GM19240 (cell line): ENCODE measurements at regions not wholly inside any gene's neighbourhood (a gene's known extent, or its start where the extent isn't known, plus 50 kb on each side); places are given as distances from the start of the nearest gene placed in this dataset.

Experiments
- DNase-seq: peaks from one replicate; pipeline ENCODE4 v3.0.0; 2011; ENCODE audit warnings: low spot score; ENCODE audit not compliant: insufficient read length

GRCh38 chr7:10239695-10240345 lies 733.9 kb upstream of the PHF14 start:
- no peak for DNase-seq

GRCh38 chr7:10245406-10245805 lies 728.3 kb upstream of the PHF14 start:
- no peak for DNase-seq

GRCh38 chr7:10257438-10257837 lies 716.2 kb upstream of the PHF14 start:
- no peak for DNase-seq

GRCh38 chr7:10266976-10267375 lies 706.7 kb upstream of the PHF14 start:
- DNase-seq, result no peak

GRCh38 chr7:10268034-10268433 lies 705.6 kb upstream of the PHF14 start:
- DNase-seq, result no peak

GRCh38 chr7:10282909-10283308 lies 690.8 kb upstream of the PHF14 start:
- no peak for DNase-seq

GRCh38 chr7:10284001-10284400 lies 689.7 kb upstream of the PHF14 start:
- no peak for DNase-seq

DNA sequence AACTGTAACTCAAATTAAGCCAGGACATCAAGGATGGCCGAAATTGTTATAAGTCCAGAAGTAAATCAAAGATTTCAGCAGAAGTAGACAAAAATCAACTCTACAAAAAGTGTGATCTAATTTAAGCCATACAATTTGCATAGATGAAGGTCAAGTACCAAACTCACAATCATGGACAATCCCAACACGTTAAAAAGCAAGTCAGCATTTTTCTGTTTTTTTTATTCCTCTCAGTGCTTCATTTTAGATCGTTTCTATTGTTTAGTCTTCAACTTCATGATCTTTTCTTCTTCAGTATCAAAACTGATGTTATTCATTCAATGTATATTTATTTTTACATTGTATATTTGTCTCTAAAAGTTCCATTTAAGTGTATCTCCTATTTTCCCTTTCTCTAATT lies 674.3 kb upstream of the PHF14 start:
- no peak for DNase-seq

DNA sequence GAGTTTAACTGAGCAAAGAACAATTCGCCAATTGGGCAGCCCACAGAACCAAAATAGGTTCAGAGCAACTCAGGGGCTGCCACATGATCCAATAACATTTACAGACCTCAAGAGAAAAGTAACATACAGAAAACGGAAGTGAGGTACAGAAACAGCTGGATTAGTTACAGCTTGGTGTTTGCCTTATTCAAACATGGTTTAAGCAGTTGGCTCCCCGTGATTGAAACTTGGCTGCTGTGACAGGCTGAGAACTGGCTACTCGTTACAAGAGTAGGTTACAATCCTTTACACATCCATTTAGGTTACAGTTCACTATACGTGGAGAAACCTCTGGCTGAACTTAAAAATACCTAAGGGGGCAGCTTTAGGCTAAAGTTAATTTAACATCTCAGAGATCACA lies 673.1 kb upstream of the PHF14 start:
- DNase-seq, result no peak

GRCh38 chr7:10308276-10308675 lies 665.4 kb upstream of the PHF14 start:
- DNase-seq, result no peak

DNA sequence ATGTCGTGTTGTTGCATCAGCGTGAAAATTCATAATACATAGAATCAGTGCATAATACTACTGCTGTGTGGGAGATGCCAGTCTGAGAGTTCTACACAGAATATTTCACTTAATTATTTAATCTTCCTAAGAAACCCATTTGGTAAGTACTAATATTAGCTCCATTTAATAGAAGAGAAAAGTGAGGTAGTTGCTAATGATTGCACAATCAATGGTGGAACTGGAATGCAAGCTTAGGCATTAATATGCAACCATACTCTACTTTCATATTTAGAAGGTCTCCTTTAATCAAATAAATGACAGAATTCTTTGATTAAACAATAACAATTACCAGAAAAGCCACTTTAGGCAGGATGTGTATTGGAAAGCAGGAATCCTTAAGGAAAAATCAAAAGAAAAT lies 660.7 kb upstream of the PHF14 start:
- DNase-seq, result no peak

- DNase-seq, result no peak
Measured at GRCh38 chr7:10315881-10316280, 657.8 kb upstream of the PHF14 start.

GRCh38 chr7:10316488-10316887 lies 657.2 kb upstream of the PHF14 start:
- DNase-seq, result no peak

- no peak for DNase-seq
Measured at GRCh38 chr7:10325395-10325794, 648.3 kb upstream of the PHF14 start.

- DNase-seq, result no peak
Measured at GRCh38 chr7:10343108-10343507, 630.6 kb upstream of the PHF14 start.

GRCh38 chr7:10346032-10346431 lies 627.6 kb upstream of the PHF14 start:
- no peak for DNase-seq

GRCh38 chr7:10355816-10356215 lies 617.9 kb upstream of the PHF14 start:
- DNase-seq, result no peak

DNA sequence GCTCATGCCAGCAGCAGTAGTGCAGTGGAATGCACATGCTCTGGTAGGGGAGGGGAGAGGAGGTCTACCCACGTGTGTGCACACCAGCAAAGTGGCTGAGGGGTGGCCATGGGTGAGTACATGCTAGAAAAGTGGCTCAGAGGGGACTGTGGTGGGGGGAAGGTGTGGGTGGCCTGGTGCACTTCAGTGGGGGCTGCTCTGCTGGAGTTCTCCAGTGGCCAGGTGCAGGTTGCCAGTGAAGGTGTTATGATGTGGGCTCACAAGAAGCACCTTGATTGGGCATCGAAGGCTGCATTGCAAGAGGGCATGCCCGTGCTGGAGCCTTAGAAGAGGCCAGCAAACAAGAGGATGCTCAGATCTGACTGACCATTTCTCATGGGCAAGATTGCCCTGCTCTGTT lies 613.6 kb upstream of the PHF14 start:
- no peak for DNase-seq

DNA sequence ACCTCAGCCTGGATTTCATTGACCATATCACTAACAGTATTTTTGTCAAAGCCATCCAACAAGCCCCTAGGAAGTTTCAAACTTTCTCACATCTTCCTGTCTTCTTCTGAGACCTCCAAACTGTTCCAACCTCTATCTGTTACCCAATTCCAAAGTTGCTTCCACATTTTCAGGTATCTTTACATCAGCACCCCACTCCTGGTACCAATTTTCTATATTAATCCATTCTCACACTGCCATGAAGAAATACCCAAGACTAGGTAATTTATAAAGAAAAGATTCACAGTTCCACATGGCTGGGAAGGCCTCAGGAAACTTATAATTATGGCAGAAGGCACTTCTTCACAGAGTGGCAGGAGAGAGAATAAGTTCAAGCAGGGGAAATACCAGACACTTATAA lies 571.9 kb upstream of the PHF14 start:
- DNase-seq, result no peak

- DNase-seq, result no peak
Measured at GRCh38 chr7:10412422-10413019, 561.2 kb upstream of the PHF14 start.

- DNase-seq, result no peak
Measured at GRCh38 chr7:10418985-10419384, 554.7 kb upstream of the PHF14 start.

DNA sequence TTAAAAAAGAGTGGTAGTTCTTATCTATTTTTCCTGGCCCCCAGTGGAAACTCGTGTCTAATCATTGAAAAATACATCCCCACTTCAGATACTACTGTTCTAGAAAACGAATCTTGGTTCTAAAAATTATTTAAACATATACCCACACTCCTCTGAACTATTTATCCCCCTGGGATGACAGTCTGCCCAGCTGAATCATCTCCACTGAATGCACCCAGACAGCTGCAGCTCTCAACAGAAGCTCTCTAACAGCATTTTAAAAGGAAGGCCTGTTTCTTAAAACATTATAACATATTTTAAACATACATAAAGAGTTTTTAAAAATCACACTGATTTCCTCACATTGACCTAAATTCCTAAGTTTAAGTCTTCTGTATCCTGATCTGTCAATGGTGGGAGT lies 544.6 kb upstream of the PHF14 start:
- DNase-seq, result no peak

DNA sequence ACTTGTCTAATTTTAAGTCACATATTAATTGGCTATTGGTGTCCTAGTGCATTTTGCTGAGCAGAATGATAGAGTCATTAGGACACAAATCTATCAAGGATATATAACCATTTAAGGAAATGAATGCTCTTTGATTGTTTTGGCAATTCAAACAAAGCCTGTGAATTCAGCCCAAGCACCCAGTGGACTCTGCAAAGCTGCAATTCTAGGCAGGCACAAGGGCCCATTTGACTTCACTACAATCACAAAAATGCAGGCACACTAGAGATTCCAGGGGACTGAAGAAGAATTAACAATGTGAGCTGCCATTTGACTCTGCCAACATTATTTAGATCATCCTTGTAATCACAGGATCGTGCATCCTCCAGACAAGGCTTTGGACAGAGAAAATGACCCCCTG lies 544.2 kb upstream of the PHF14 start:
- no peak for DNase-seq

- DNase-seq, result no peak
Measured at GRCh38 chr7:10436302-10436701, 537.4 kb upstream of the PHF14 start.
